Liver (tissue), 8 donors: ENCODE measurements at regions not wholly inside any gene's neighbourhood (a gene's known extent, or its start where the extent isn't known, plus 50 kb on each side); places are given as distances from the start of the nearest gene placed in this dataset.

Source experiments
- DNase-seq: peaks from one replicate; pipeline ENCODE4 v3.0.0-alpha.2; 2017; ENCODE audit warnings: low spot score
- H3K27ac ChIP-seq, 2 donors: one replicate each; pipeline ENCODE4 v1.7.0; 2013; ENCODE audit warnings: inconsistent platforms in 2 of 2, low read length in 2 of 2, control low read depth in 1 of 2, low read depth in 1 of 2, mild to moderate bottlenecking in 1 of 2
- H3K27me3 ChIP-seq, 4 donors: one replicate each; pipeline versions ENCODE4 v1.6.1 to v1.7.0; 2013; ENCODE audit warnings: low read length in 3 of 4, inconsistent platforms in 1 of 4, mild to moderate bottlenecking in 1 of 4, moderate library complexity in 1 of 4; ENCODE audit not compliant: control insufficient read depth in 4 of 4, insufficient read depth in 4 of 4
- H3K36me3 ChIP-seq, 4 donors: one replicate each; pipeline versions ENCODE4 v1.6.1 to v1.7.0; 2013; ENCODE audit warnings: low read length in 3 of 4, mild to moderate bottlenecking in 3 of 4, low read depth in 1 of 4, moderate library complexity in 1 of 4; ENCODE audit not compliant: control insufficient read depth in 4 of 4, insufficient read depth in 3 of 4
- H3K4me1 ChIP-seq, 4 donors: one replicate each; pipeline versions ENCODE4 v1.6.1 to v1.7.0; 2013; ENCODE audit warnings: low read length in 3 of 4, mild to moderate bottlenecking in 3 of 4, moderate library complexity in 1 of 4; ENCODE audit not compliant: control insufficient read depth in 4 of 4, insufficient read depth in 4 of 4
- H3K4me3 ChIP-seq, 3 donors: one replicate each; pipeline versions ENCODE4 v1.6.1 to v1.7.0; 2013; ENCODE audit warnings: low read length in 3 of 3, control low read depth in 1 of 3, low read depth in 1 of 3, mild to moderate bottlenecking in 1 of 3
- H3K9ac ChIP-seq, 2 donors: one replicate each; pipeline ENCODE4 v1.7.0; 2013; ENCODE audit warnings: low read length in 2 of 2, mild to moderate bottlenecking in 2 of 2, moderate library complexity in 2 of 2, control low read depth in 1 of 2, low read depth in 1 of 2
- H3K9me3 ChIP-seq, 4 donors: one replicate each; pipeline versions ENCODE4 v1.6.1 to v1.7.0; 2013; ENCODE audit warnings: low read length in 3 of 4; ENCODE audit not compliant: control insufficient read depth in 4 of 4
- CTCF ChIP-seq: fragments of 150-350 bp; IDR thresholded peaks from 2 replicates; pipeline ENCODE4 v1.5.1; 2017; ENCODE audit warnings: improper control_type of control experiment, low read depth, low read length; ENCODE audit not compliant: missing input control
- FOXA2 ChIP-seq: IDR thresholded peaks from 2 replicates; pipeline ENCODE4 v1.6.1; 2016; ENCODE audit warnings: antibody characterized with exemption
- GABPA ChIP-seq, 2 donors: IDR thresholded peaks in 1 of 2; conservative IDR thresholded peaks in 1 of 2; 2 replicates each; pipeline ENCODE4 v1.6.1; 2016; ENCODE audit warnings: antibody characterized with exemption in 2 of 2, mild to moderate bottlenecking in 1 of 2, moderate library complexity in 1 of 2
- HNF4A ChIP-seq, 2 donors: conservative IDR thresholded peaks; 2 replicates each; pipeline ENCODE4 v1.6.1; 2016; ENCODE audit warnings: antibody characterized with exemption in 2 of 2, mild to moderate bottlenecking in 2 of 2
- JUND ChIP-seq, 2 donors: IDR thresholded peaks; 2 replicates each; pipeline ENCODE4 v1.6.1; 2016; ENCODE audit warnings: antibody characterized with exemption in 2 of 2
- RAD21 ChIP-seq, 2 donors: IDR thresholded peaks; 2 replicates each; pipeline ENCODE4 v1.6.1; 2016; ENCODE audit warnings: antibody characterized with exemption in 2 of 2, mild to moderate bottlenecking in 2 of 2
- RXRA ChIP-seq, 2 donors: IDR thresholded peaks; 2 replicates each; pipeline ENCODE4 v1.6.1; 2017 to 2018; ENCODE audit warnings: antibody characterized with exemption in 2 of 2, mild to moderate bottlenecking in 1 of 2
- TAF1 ChIP-seq: conservative IDR thresholded peaks from 2 replicates; pipeline ENCODE4 v1.6.1; 2016; ENCODE audit warnings: antibody characterized with exemption, mild to moderate bottlenecking
- WGBS: extraction: QIAGEN DNeasy Blood & Tissue Kit; methylation state at CpG from one replicate; pipeline ENCODE4 v1.1.7; 2013; 5-methylcytosine and 5-hydroxymethylcytosine counted together
- TF ChIP-seq, protein P1 (sequence below): IDR thresholded peaks from 2 replicates; pipeline ENCODE4 v1.6.1; 2016; ENCODE audit warnings: antibody characterized with exemption
- TF ChIP-seq, protein P2 (sequence below): IDR thresholded peaks from 2 replicates; pipeline ENCODE4 v1.6.1; 2016; ENCODE audit warnings: antibody characterized with exemption
- TF ChIP-seq, protein P3 (sequence below): IDR thresholded peaks from 2 replicates; pipeline ENCODE4 v1.6.1; 2016; ENCODE audit warnings: antibody characterized with exemption
- donor health status: healthy.
- donor health status: healthy.
- donor health status: healthy.
- donor health status: healthy.
- donor health status: healthy.

- TF ChIP-seq, protein P1, sequence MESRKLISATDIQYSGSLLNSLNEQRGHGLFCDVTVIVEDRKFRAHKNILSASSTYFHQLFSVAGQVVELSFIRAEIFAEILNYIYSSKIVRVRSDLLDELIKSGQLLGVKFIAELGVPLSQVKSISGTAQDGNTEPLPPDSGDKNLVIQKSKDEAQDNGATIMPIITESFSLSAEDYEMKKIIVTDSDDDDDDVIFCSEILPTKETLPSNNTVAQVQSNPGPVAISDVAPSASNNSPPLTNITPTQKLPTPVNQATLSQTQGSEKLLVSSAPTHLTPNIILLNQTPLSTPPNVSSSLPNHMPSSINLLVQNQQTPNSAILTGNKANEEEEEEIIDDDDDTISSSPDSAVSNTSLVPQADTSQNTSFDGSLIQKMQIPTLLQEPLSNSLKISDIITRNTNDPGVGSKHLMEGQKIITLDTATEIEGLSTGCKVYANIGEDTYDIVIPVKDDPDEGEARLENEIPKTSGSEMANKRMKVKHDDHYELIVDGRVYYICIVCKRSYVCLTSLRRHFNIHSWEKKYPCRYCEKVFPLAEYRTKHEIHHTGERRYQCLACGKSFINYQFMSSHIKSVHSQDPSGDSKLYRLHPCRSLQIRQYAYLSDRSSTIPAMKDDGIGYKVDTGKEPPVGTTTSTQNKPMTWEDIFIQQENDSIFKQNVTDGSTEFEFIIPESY = no peak
- TF ChIP-seq FOXA2 = no peak
These were observed 162.5 kb downstream of the MED10 start (continued) for GRCh38 chr5:6215891-6216290.

GRCh38 chr5:6212244-6212643 lies 166.1 kb downstream of the MED10 start:
- no peak overlapping the region for H3K27ac ChIP-seq
- no peaks in the 10 kb centered on the region for H3K36me3 ChIP-seq
- H3K9me3 ChIP-seq = no peaks in the 10 kb centered on the region
- H3K9ac ChIP-seq = no peak overlapping the region
- no peaks in the 10 kb centered on the region for H3K4me1 ChIP-seq
- 83% methylated on average over 1 of the region's 1 CpG for whole genome bisulfite sequencing
- H3K4me3 ChIP-seq = no peak overlapping the region
- no peak for TF ChIP-seq GABPA (IDR thresholded peaks at IDR 0.05 in 1 of 2, conservative IDR thresholded peaks at IDR 0.05 in 1 of 2)
- TF ChIP-seq, protein P2, sequence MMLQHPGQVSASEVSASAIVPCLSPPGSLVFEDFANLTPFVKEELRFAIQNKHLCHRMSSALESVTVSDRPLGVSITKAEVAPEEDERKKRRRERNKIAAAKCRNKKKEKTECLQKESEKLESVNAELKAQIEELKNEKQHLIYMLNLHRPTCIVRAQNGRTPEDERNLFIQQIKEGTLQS = no peak
- TF ChIP-seq CTCF = no peak
- TF ChIP-seq, protein P3, sequence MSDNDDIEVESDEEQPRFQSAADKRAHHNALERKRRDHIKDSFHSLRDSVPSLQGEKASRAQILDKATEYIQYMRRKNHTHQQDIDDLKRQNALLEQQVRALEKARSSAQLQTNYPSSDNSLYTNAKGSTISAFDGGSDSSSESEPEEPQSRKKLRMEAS = no peak
- no peak for TF ChIP-seq RAD21 (IDR thresholded peaks at IDR 0.05)
- TF ChIP-seq TAF1 = no peak
- TF ChIP-seq JUND (IDR thresholded peaks at IDR 0.05) = no peak
- TF ChIP-seq RXRA (IDR thresholded peaks at IDR 0.05) = no peak
- TF ChIP-seq HNF4A (conservative IDR thresholded peaks at IDR 0.05) = no peak
- DNase-seq = no peak
- H3K27me3 ChIP-seq = no peaks in the 10 kb centered on the region

DNA sequence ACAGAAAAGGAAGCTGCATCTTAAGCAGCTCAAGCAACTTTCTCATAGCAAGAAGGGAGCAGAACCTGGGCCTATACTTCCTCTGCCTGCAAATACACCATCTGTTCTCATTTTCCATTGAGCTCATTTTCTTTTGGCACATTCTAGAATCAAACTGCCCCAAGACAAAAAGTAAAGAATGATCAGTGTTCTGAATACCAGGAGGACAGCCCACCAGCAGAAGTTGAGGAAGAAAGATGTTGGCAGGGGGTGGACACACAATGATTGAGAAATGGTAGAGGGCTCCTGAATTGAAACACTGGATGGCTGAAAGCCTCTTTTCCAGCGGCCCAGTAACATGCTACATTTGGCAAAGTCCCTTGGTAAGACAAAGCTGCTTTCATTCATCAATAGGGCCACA lies 171.8 kb downstream of the MED10 start:
- H3K9ac ChIP-seq = no peak overlapping the region
- WGBS = 87% methylated on average over 1 of the region's 1 CpG
- TF ChIP-seq CTCF (no peak), RXRA (IDR thresholded peaks at IDR 0.05) (no peak), TAF1 (no peak)
- TF ChIP-seq, protein P3 = no peak
- DNase-seq = no peak
- H3K36me3 ChIP-seq = no peaks in the 10 kb centered on the region
- H3K27me3 ChIP-seq = no peaks in the 10 kb centered on the region
- no peaks in the 10 kb centered on the region for H3K9me3 ChIP-seq
- no peaks in the 10 kb centered on the region for H3K4me1 ChIP-seq
- H3K27ac ChIP-seq = no peak overlapping the region
- no peak overlapping the region for H3K4me3 ChIP-seq
